Neural progenitor cell (in vitro differentiated cells): ENCODE measurements at regions not wholly inside any gene's neighbourhood (a gene's known extent, or its start where the extent isn't known, plus 50 kb on each side); places are given as distances from the start of the nearest gene placed in this dataset.

Experiments
- DNase-seq: peaks from one replicate; pipeline ENCODE4 v3.0.0-alpha.2; 2016; ENCODE audit warnings: low spot score
- H2AFZ ChIP-seq: fragments of 200-600 bp; sonication (generic); replicated peaks from 2 replicates; pipeline ENCODE4 v1.6.1; 2016; ENCODE audit warnings: antibody characterized with exemption
- H3F3A ChIP-seq: fragments of 200-600 bp; sonication (generic); 2 replicates; pipeline ENCODE4 v1.6.1; 2016; ENCODE audit warnings: antibody characterized with exemption, low read depth
- H3K27ac ChIP-seq: fragments of 200-600 bp; sonication (generic); 2 replicates; pipeline ENCODE4 v1.5.1; 2016; ENCODE audit warnings: mild to moderate bottlenecking
- H3K27me3 ChIP-seq: fragments of 200-600 bp; sonication (generic); 2 replicates; pipeline ENCODE4 v1.6.1; 2016; ENCODE audit warnings: mild to moderate bottlenecking, moderate library complexity
- H3K36me3 ChIP-seq: fragments of 200-600 bp; sonication (generic); 2 replicates; pipeline ENCODE4 v1.5.1; 2016
- H3K4me1 ChIP-seq: fragments of 200-600 bp; sonication (generic); 2 replicates; pipeline ENCODE4 v1.6.1; 2016; ENCODE audit warnings: mixed run types
- H3K4me2 ChIP-seq: fragments of 200-600 bp; sonication (generic); 2 replicates; pipeline ENCODE4 v1.6.1; 2016
- H3K4me3 ChIP-seq: fragments of 200-600 bp; sonication (generic); 2 replicates; pipeline ENCODE4 v1.5.1; 2016
- H3K79me2 ChIP-seq: fragments of 200-600 bp; sonication (generic); 2 replicates; pipeline ENCODE4 v1.6.1; 2016; ENCODE audit warnings: low read depth
- H3K9ac ChIP-seq: fragments of 200-600 bp; sonication (generic); 2 replicates; pipeline ENCODE4 v1.6.1; 2016
- H3K9me3 ChIP-seq: fragments of 200-600 bp; sonication (generic); 2 replicates; pipeline ENCODE4 v1.5.1; 2016; ENCODE audit warnings: low read depth
- H4K20me1 ChIP-seq: fragments of 200-600 bp; sonication (generic); 2 replicates; pipeline ENCODE4 v1.6.1; 2016; ENCODE audit warnings: low read depth
- H3K27ac Mint-ChIP-seq: 3 replicates; pipeline ENCODE4 v1.8.0; 2021; ENCODE audit warnings: mixed read lengths
- H3K27me3 Mint-ChIP-seq: 2 replicates; pipeline ENCODE4 v1.8.0; 2022; ENCODE audit warnings: low read depth, mild to moderate bottlenecking, inconsistent platforms, moderate library complexity, mixed read lengths; ENCODE audit not compliant: insufficient read depth
- H3K36me3 Mint-ChIP-seq: 3 replicates; pipeline ENCODE4 v1.8.0; 2021; ENCODE audit warnings: mixed read lengths
- H3K4me1 Mint-ChIP-seq: 3 replicates; pipeline ENCODE4 v1.8.0; 2021; ENCODE audit warnings: mixed read lengths
- H3K4me3 Mint-ChIP-seq: 3 replicates; pipeline ENCODE4 v1.8.0; 2021; ENCODE audit warnings: mild to moderate bottlenecking, moderate library complexity, mixed read lengths
- H3K9me3 Mint-ChIP-seq: 3 replicates; pipeline ENCODE4 v1.8.0; 2020; ENCODE audit warnings: mixed read lengths
- EZH2 ChIP-seq: fragments of 200-600 bp; sonication (generic); IDR thresholded peaks from 2 replicates; pipeline ENCODE4 v1.6.1; 2017; ENCODE audit warnings: antibody characterized with exemption, mild to moderate bottlenecking, moderate library complexity
- EZH2phosphoT487 ChIP-seq: fragments of 200-600 bp; sonication (generic); IDR thresholded peaks from 2 replicates; pipeline ENCODE4 v1.6.1; 2017; ENCODE audit warnings: antibody characterized with exemption
- TF ChIP-seq, protein P1 (sequence below): fragments of 200-600 bp; sonication (generic); IDR thresholded peaks from 2 replicates; pipeline ENCODE4 v1.5.1; 2017; ENCODE audit warnings: antibody characterized with exemption, mild to moderate bottlenecking

DNA sequence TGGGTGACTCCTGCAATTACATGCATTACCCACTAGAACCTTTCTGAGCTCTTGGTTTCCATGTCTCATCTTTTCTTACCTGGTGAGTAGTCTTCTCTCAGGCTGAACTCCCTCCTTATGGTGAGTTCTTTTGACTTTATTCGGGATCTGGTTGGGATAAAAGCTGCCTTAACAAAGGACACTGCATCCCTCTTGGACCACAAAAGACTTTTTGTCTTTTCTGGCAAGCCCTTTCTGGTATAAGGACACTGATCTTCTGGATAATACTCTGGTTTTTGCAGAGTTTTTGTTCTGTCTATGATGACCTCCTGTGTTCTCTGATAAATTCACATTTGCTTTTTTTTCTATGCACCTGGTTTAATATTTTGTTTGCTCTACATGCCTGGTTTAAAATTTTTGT is 66.7 kb downstream of the SLITRK1 start:
- H3K27ac ChIP-seq, result no peak overlapping the region
- no peak overlapping the region for H3K9ac ChIP-seq
- no peak for TF ChIP-seq EZH2phosphoT487
- no peak for TF ChIP-seq EZH2
- TF ChIP-seq, protein P1, sequence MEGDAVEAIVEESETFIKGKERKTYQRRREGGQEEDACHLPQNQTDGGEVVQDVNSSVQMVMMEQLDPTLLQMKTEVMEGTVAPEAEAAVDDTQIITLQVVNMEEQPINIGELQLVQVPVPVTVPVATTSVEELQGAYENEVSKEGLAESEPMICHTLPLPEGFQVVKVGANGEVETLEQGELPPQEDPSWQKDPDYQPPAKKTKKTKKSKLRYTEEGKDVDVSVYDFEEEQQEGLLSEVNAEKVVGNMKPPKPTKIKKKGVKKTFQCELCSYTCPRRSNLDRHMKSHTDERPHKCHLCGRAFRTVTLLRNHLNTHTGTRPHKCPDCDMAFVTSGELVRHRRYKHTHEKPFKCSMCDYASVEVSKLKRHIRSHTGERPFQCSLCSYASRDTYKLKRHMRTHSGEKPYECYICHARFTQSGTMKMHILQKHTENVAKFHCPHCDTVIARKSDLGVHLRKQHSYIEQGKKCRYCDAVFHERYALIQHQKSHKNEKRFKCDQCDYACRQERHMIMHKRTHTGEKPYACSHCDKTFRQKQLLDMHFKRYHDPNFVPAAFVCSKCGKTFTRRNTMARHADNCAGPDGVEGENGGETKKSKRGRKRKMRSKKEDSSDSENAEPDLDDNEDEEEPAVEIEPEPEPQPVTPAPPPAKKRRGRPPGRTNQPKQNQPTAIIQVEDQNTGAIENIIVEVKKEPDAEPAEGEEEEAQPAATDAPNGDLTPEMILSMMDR, result no peak
- peaks cover 8% of the 10 kb centered on the region for H3F3A ChIP-seq
- Mint-ChIP-seq H3K9me3 (no peaks in the 10 kb centered on the region), H3K36me3 (no peaks in the 10 kb centered on the region), H3K4me1 (no peaks in the 10 kb centered on the region), H3K4me3 (no peak overlapping the region), H3K27ac (no peak overlapping the region), H3K27me3 (no peaks in the 10 kb centered on the region)
- H3K4me2 ChIP-seq, result no peak overlapping the region
- H3K36me3 ChIP-seq, result no peaks in the 10 kb centered on the region
- no peak overlapping the region for H2AFZ ChIP-seq
- H4K20me1 ChIP-seq, result no peaks in the 10 kb centered on the region
- DNase-seq, result peak; percentile 14
- H3K79me2 ChIP-seq, result no peaks in the 10 kb centered on the region
- H3K4me3 ChIP-seq, result no peak overlapping the region
- peaks cover 8% of the 10 kb centered on the region for H3K4me1 ChIP-seq
- no peaks in the 10 kb centered on the region for H3K9me3 ChIP-seq
- no peaks in the 10 kb centered on the region for H3K27me3 ChIP-seq

DNA sequence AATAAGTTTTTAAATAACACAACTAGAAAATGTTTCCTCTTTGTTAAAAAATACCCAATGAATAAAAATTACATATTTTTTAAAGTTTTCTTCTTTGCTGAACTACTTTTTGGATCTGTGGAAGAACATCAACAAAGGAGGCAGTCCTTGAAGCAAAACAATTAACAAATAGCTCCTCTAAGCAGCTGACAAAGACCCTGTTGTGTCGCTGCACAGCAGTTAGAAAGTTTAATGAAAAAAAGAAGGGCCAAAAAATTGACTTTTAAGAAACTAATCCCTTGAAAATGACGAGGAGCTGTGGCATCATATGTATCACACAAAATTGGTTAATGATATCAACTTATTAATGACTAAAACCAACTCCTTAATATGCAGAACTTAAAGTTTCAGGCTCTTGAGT is 72.1 kb downstream of the SLITRK1 start:
- Mint-ChIP-seq H3K9me3 (no peaks in the 10 kb centered on the region), H3K4me3 (no peak overlapping the region), H3K27ac (no peak overlapping the region), H3K4me1 (no peaks in the 10 kb centered on the region), H3K36me3 (no peaks in the 10 kb centered on the region), H3K27me3 (no peaks in the 10 kb centered on the region)
- Histone ChIP-seq H3K36me3 (no peaks in the 10 kb centered on the region), H3K27ac (no peak overlapping the region), H2AFZ (no peak overlapping the region), H4K20me1 (no peaks in the 10 kb centered on the region), H3K4me1 (peaks cover 21% of the 10 kb centered on the region), H3K4me2 (peak overlapping the region; percentile 66), H3K27me3 (no peaks in the 10 kb centered on the region), H3K9me3 (no peaks in the 10 kb centered on the region), H3K9ac (no peak overlapping the region), H3F3A (no peaks in the 10 kb centered on the region), H3K4me3 (no peak overlapping the region), H3K79me2 (no peaks in the 10 kb centered on the region)
- peak; percentile 45 for DNase-seq
- TF ChIP-seq, protein P1, result no peak
- TF ChIP-seq EZH2phosphoT487 (no peak), EZH2 (no peak)

DNA sequence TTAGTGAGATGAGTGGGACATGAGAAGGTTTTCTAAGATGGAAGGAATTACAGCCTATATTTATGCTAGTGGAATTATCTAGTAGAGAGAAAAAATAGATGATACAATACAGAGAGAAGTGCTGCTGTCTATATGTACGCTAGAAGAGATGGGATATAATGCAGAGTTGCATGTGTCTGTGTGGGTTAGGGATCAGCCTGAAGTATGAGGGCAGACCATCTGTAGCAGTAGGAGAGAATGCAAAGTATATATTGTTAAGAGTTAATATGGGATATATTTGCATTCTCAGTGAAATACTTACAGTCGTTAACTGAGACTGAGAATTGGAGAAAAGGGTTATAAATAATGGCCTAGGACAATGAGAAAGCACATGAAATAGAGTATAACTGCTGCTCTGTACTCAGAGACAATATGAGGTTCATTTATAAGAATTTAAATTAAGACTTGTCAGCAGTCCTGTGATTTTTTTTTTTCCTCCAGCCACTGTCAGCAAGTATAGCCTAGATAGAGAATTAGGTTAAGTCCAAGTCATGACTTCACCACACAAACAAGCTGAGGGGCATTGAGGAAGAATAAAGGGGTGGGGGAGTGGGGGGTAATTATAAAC is 77.8 kb downstream of the SLITRK1 start:
- no peaks in the 10 kb centered on the region for H3K27me3 ChIP-seq
- H3K79me2 ChIP-seq, result no peaks in the 10 kb centered on the region
- no peak overlapping the region for H3K27ac Mint-ChIP-seq
- H3K27me3 Mint-ChIP-seq, result no peaks in the 10 kb centered on the region
- H3K9ac ChIP-seq, result no peak overlapping the region
- no peak overlapping the region for H3K4me3 Mint-ChIP-seq
- DNase-seq, result no peak
- no peaks in the 10 kb centered on the region for H3K36me3 ChIP-seq
- no peak overlapping the region for H3K4me2 ChIP-seq
- H3K9me3 ChIP-seq, result no peaks in the 10 kb centered on the region
- H3K4me1 Mint-ChIP-seq, result no peaks in the 10 kb centered on the region
- no peaks in the 10 kb centered on the region for H3K9me3 Mint-ChIP-seq
- no peak overlapping the region for H2AFZ ChIP-seq
- H3F3A ChIP-seq, result no peaks in the 10 kb centered on the region
- H4K20me1 ChIP-seq, result no peaks in the 10 kb centered on the region
- TF ChIP-seq EZH2, result no peak
- TF ChIP-seq, protein P1, result no peak
- TF ChIP-seq EZH2phosphoT487, result no peak
- no peaks in the 10 kb centered on the region for H3K36me3 Mint-ChIP-seq
- H3K27ac ChIP-seq, result no peak overlapping the region
- no peak overlapping the region for H3K4me3 ChIP-seq
- peaks cover 1% of the 10 kb centered on the region for H3K4me1 ChIP-seq
